ENCODE measurements at regions not wholly inside any gene's neighbourhood (a gene's known extent, or its start where the extent isn't known, plus 50 kb on each side); places are given as distances from the start of the nearest gene placed in this dataset.

- H3K4me3 ChIP-seq, result no peak overlapping the region
- no peaks in the 10 kb centered on the region for H3K9me3 ChIP-seq
- H3K36me3 ChIP-seq, result no peaks in the 10 kb centered on the region
- H3K4me1 ChIP-seq (replicated peaks), result no peaks in the 10 kb centered on the region
- no peak overlapping the region for H3K27ac ChIP-seq
- intact Hi-C loops (cut with DNase I), result no loop called here
- no peak for DNase-seq (ENCODE audit: low spot score)
- TF ChIP-seq POLR2AphosphoS5 (IDR thresholded peaks at IDR 0.05) (no peak), CTCF (IDR thresholded peaks at IDR 0.05) (no peak), POLR2A (IDR thresholded peaks at IDR 0.05) (no peak)
- H3K27me3 ChIP-seq (replicated peaks; ENCODE audit: insufficient read depth), result no peaks in the 10 kb centered on the region
These were observed 268.4 kb downstream of the BCL11B start for GRCh38 chr14:99003646-99004045.

- H3K4me3 ChIP-seq, result no peak overlapping the region
- intact Hi-C loops (cut with DNase I), result no loop called here
- 31% methylated on average over 3 of the region's 3 CpGs for WGBS
- no peaks in the 10 kb centered on the region for H3K4me1 ChIP-seq (replicated peaks)
- peak; percentile 43 for DNase-seq (ENCODE audit: low spot score)
- H3K9me3 ChIP-seq, result no peaks in the 10 kb centered on the region
- TF ChIP-seq POLR2AphosphoS5 (IDR thresholded peaks at IDR 0.05) (peak; percentile 66), POLR2A (IDR thresholded peaks at IDR 0.05) (no peak)
- H3K36me3 ChIP-seq, result no peaks in the 10 kb centered on the region
- no peak overlapping the region for H3K27ac ChIP-seq
- no peaks in the 10 kb centered on the region for H3K27me3 ChIP-seq (replicated peaks; ENCODE audit: insufficient read depth)
These were observed 267.9 kb downstream of the BCL11B start for GRCh38 chr14:99004112-99004511.

- no peak overlapping the region for H3K4me3 ChIP-seq
- no peak for TF ChIP-seq POLR2AphosphoS5 (IDR thresholded peaks at IDR 0.05)
- TF ChIP-seq CTCF (IDR thresholded peaks at IDR 0.05), result no peak
- TF ChIP-seq POLR2A (IDR thresholded peaks at IDR 0.05), result no peak
- no peaks in the 10 kb centered on the region for H3K27me3 ChIP-seq (replicated peaks; ENCODE audit: insufficient read depth)
- no peaks in the 10 kb centered on the region for H3K4me1 ChIP-seq (replicated peaks)
- no peak overlapping the region for H3K27ac ChIP-seq
- H3K36me3 ChIP-seq, result no peaks in the 10 kb centered on the region
- no peaks in the 10 kb centered on the region for H3K9me3 ChIP-seq
- intact Hi-C loops (cut with DNase I), result no loop called here
- 75% methylated on average over 5 of the region's 5 CpGs for WGBS
- DNase-seq (ENCODE audit: low spot score), result no peak
These were observed 265.7 kb downstream of the BCL11B start for GRCh38 chr14:99006276-99006675.

GRCh38 chr14:99007795-99008194 lies 264.2 kb downstream of the BCL11B start:
- no peaks in the 10 kb centered on the region for H3K27me3 ChIP-seq (replicated peaks; ENCODE audit: insufficient read depth)
- no peak for DNase-seq (ENCODE audit: low spot score)
- no peak overlapping the region for H3K27ac ChIP-seq
- no peak for TF ChIP-seq CTCF (IDR thresholded peaks at IDR 0.05)
- intact Hi-C loops (cut with DNase I), result no loop called here
- no peaks in the 10 kb centered on the region for H3K36me3 ChIP-seq
- H3K9me3 ChIP-seq, result no peaks in the 10 kb centered on the region
- H3K4me1 ChIP-seq (replicated peaks), result no peaks in the 10 kb centered on the region
- H3K4me3 ChIP-seq, result no peak overlapping the region
- 94% methylated on average over 7 of the region's 7 CpGs for WGBS

GRCh38 chr14:99009871-99010270 lies 262.1 kb downstream of the BCL11B start:
- Histone ChIP-seq H3K27ac (no peak overlapping the region), H3K27me3 (replicated peaks; ENCODE audit: insufficient read depth) (no peaks in the 10 kb centered on the region), H3K4me1 (replicated peaks) (no peaks in the 10 kb centered on the region), H3K9me3 (no peaks in the 10 kb centered on the region), H3K36me3 (no peaks in the 10 kb centered on the region), H3K4me3 (no peak overlapping the region)
- TF ChIP-seq POLR2A (IDR thresholded peaks at IDR 0.05) (no peak), POLR2AphosphoS5 (IDR thresholded peaks at IDR 0.05) (no peak), CTCF (IDR thresholded peaks at IDR 0.05) (no peak)
- intact Hi-C loops (cut with DNase I), result no loop called here
- WGBS, result 86% methylated on average over 6 of the region's 6 CpGs
- no peak for DNase-seq (ENCODE audit: low spot score)

All from prostate gland (tissue), 2 donors.